Type B pancreatic cell (in vitro differentiated cells): ENCODE measurements at regions not wholly inside any gene's neighbourhood (a gene's known extent, or its start where the extent isn't known, plus 50 kb on each side); places are given as distances from the start of the nearest gene placed in this dataset.
"Not testable (repeated sequence)": the region's sequence is repeated elsewhere in the genome, so short reads cannot be mapped to it uniquely, and the experiment has no call there.

ENCODE experiments used
- DNase-seq: peaks from one replicate; pipeline ENCODE4 v3.0.0; 2021; ENCODE audit warnings: mixed read lengths; ENCODE audit not compliant: unreplicated experiment; ENCODE audit errors: extremely low spot score
- H3K27ac Mint-ChIP-seq: 2 replicates; pipeline ENCODE4 v1.8.0; 2021; ENCODE audit warnings: mild to moderate bottlenecking, mixed read lengths
- H3K27me3 Mint-ChIP-seq: 2 replicates; pipeline ENCODE4 v1.8.0; 2021; ENCODE audit warnings: mixed read lengths
- H3K36me3 Mint-ChIP-seq: 2 replicates; pipeline ENCODE4 v1.8.0; 2021; ENCODE audit warnings: mixed read lengths
- H3K4me1 Mint-ChIP-seq: one replicate; pipeline ENCODE4 v1.8.0; 2021; ENCODE audit warnings: mixed read lengths; ENCODE audit not compliant: unreplicated experiment
- H3K4me3 Mint-ChIP-seq: 2 replicates; pipeline ENCODE4 v1.8.0; 2021; ENCODE audit warnings: mild to moderate bottlenecking, mixed read lengths
- H3K9me3 Mint-ChIP-seq: 2 replicates; pipeline ENCODE4 v1.8.0; 2021; ENCODE audit warnings: mixed read lengths
- CTCF ChIP-seq: fragments of 200-600 bp; sonication (generic); conservative IDR thresholded peaks from 2 replicates; pipeline ENCODE4 v1.5.0; 2021; ENCODE audit warnings: antibody characterized with exemption, mild to moderate bottlenecking

DNA sequence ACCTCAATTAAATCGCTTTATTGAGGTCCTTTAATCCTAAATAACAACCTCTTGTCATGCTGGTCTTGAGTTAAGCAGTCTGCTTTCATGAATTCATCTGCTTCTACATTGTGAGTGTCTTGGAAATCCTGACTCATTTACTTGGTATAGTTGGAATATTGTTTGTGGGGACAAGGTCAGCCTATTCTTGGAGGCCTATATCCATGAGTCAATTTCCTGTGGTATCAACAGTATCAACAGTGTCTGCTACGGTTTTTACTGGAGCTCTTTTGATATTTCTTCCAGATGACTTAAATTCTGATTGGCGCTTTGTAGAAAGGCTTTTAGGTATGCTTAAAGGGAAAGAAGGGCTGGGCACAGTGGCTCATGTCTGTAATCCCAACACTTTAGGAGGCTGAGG lies 71.2 kb upstream of the PARP8 start:
- Mint-ChIP-seq H3K4me1 (peaks cover 12% of the 10 kb centered on the region), H3K4me3 (no peak overlapping the region), H3K36me3 (no peaks in the 10 kb centered on the region), H3K27me3 (no peaks in the 10 kb centered on the region), H3K9me3 (no peaks in the 10 kb centered on the region), H3K27ac (no peak overlapping the region)
- no peak for TF ChIP-seq CTCF
- no peak for DNase-seq

DNA sequence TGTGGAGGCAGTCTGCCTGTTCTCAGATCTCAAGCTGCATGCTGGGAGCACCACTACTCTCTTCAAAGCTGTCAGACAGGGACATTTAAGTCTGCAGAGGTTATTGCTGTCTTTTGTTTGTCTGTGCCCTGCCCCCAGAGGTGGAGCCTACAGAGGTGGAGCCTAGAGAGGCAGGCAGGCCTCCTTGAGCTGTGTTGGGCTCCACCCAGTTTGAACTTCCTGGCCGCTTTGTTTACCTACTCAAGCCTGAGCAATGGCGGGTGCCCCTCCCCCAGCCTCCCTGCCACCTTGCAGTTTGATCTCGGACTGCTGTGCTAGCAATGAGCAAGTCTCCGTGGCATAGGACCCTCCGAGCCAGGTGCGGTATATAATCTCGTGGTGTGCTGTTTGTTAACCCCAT lies 64.9 kb upstream of the PARP8 start:
- DNase-seq, H3K27ac Mint-ChIP-seq: not testable (repeated sequence)

DNA sequence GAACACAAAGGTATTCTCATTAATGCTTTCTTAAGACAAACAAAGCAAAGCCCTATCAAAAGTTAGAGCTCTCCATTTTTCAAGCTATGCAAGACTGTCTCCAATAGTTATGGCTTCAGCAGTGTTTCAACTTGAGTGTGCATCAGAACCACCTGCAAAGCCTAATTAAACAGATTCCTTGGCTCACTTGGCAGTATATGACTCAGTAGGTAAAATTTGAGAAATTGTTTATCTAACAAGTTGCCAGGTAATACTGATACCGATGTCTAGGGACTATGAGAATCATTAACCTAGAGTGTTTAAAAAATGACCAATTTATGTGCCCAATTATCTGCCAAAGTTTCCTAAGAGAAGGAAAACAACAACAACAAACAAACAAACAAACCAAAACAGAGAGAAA lies 60.3 kb upstream of the PARP8 start:
- no peak overlapping the region for H3K27ac Mint-ChIP-seq
- DNase-seq = no peak
- TF ChIP-seq CTCF = no peak
- peaks cover 5% of the 10 kb centered on the region for H3K9me3 Mint-ChIP-seq
- no peaks in the 10 kb centered on the region for H3K27me3 Mint-ChIP-seq
- H3K36me3 Mint-ChIP-seq = no peaks in the 10 kb centered on the region
- H3K4me1 Mint-ChIP-seq = no peaks in the 10 kb centered on the region
- H3K4me3 Mint-ChIP-seq = no peak overlapping the region

More for the DNA sequence above, 64.9 kb upstream of the PARP8 start:
- not testable (repeated sequence) for H3K4me1 Mint-ChIP-seq, H3K27me3 Mint-ChIP-seq, H3K36me3 Mint-ChIP-seq, H3K9me3 Mint-ChIP-seq, H3K4me3 Mint-ChIP-seq

DNA sequence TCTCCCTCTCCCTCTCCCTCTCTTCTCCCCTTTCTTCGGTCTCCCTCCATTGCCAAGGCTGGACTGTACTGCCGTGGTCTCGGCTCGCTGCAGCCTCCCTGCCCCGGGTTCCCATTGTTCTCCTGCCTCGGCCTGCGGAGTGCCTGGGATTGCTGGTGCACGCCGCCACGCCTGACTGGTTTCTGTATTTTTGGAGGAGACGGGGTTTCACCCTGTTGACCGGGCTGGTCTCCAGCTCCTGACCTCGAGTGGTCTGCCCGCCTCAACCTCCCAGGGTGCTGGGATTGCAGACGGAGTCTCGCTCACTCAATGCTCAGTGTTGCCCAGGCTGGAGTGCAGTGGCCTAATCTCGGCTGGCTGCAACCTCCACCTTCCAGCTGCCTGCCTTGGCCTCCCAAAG lies 59.0 kb upstream of the PARP8 start:
- not testable (repeated sequence) for H3K27me3 Mint-ChIP-seq, H3K9me3 Mint-ChIP-seq, H3K36me3 Mint-ChIP-seq, H3K4me1 Mint-ChIP-seq, H3K4me3 Mint-ChIP-seq, DNase-seq, H3K27ac Mint-ChIP-seq

DNA sequence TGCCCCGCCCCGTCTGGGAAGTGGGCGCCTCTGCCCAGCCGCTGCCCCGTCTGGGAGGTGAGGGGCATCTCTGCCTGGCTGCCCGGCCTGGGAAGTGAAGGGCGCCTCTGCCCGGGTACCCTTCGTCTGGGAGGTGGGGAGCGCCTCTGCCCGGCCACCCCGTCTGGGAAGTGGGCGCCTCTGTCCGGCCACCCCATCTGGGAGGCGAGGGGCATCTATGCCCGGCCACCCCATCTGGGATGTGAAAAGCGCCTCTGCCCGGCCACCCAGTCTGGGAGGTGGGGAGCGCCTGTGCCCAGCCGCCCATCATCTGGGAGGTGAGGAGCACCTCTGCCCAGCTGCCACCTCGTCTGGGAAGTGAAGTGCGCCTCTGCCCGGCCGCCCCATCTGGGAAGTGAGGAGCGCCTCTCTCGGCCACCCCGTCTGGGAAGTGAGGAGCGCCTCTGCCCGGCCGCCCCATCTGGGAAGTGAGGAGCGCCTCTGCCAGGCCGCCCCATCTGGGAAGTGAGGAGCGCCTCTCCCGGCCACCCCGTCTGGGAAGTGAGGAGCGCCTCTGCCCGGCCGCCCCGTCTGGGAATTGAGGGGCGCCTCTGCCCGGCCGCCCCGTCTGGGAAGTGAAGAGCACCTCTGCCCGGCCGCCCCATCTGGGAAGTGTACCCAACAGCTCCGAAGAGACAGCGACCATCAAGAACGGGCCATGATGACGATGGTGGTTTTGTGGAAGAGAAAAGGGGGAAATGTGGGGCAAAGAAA lies 58.3 kb upstream of the PARP8 start:
- not testable (repeated sequence) for H3K27me3 Mint-ChIP-seq, H3K36me3 Mint-ChIP-seq, H3K9me3 Mint-ChIP-seq, DNase-seq, H3K4me1 Mint-ChIP-seq, H3K4me3 Mint-ChIP-seq, H3K27ac Mint-ChIP-seq

DNA sequence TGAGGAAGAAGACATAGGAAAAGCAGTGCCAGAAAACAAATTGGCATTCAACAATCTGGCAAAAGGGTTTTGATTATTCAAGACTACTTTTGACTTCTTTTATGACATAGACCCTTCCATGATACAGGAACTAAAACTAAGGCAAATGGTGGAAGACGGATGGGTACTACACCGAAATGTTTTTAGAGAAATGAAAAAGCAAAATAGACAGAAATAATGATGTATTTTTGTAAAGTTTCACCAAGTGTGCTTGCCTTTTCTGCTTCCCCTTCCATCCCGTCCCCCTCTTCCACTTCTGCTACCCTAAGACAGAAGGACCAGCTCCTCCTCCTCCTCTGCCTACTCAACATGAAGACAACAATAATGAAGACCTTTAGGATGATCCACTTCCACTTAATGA lies 53.4 kb upstream of the PARP8 start:
- H3K9me3 Mint-ChIP-seq, H3K36me3 Mint-ChIP-seq, H3K27me3 Mint-ChIP-seq, H3K27ac Mint-ChIP-seq, H3K4me1 Mint-ChIP-seq, DNase-seq, H3K4me3 Mint-ChIP-seq: not testable (repeated sequence)
